Fibroblast of lung (primary cell): ENCODE measurements at regions not wholly inside any gene's neighbourhood (a gene's known extent, or its start where the extent isn't known, plus 50 kb on each side); places are given as distances from the start of the nearest gene placed in this dataset.
A peak's percentile ranks its signal among the peaks of the same experiment; 100 is the strongest.

ENCODE experiments used
- CTCF ChIP-seq, 2 donors: IDR thresholded peaks in 1 of 2; conservative IDR thresholded peaks in 1 of 2; 1 replicate in 1 of 2; 2 replicates in 1 of 2; pipeline ENCODE4 v1.5.1; 2011 to 2012; ENCODE audit warnings: low read length in 2 of 2, control low read depth in 1 of 2, inconsistent platforms in 1 of 2, low read depth in 1 of 2, mild to moderate bottlenecking in 1 of 2
- EZH2 ChIP-seq: IDR thresholded peaks from 2 replicates; pipeline ENCODE4 v1.5.1; 2012; ENCODE audit warnings: low read length, control low read depth, mild to moderate bottlenecking; ENCODE audit errors: missing control alignments

- TF ChIP-seq CTCF (conservative IDR thresholded peaks at IDR 0.05 in 1 of 2, IDR thresholded peaks at IDR 0.05 in 1 of 2; ENCODE audit: low read depth in 1 of 2, low read length in 2 of 2) (peak; percentile 57), EZH2 (no peak)
Observed at GRCh38 chr5:74919487-74919886, 53.3 kb upstream of the FAM169A start.
